ENCODE measurements at regions not wholly inside any gene's neighbourhood (a gene's known extent, or its start where the extent isn't known, plus 50 kb on each side); places are given as distances from the start of the nearest gene placed in this dataset.

GRCh38 chr2:125837128-125837527, 818.8 kb upstream of the GYPC start:
- TF ChIP-seq CTCF (IDR thresholded peaks at IDR 0.05; ENCODE audit: unreplicated experiment) = no peak
- Mint-ChIP-seq H3K4me3 (no peak overlapping the region), H3K27me3 (ENCODE audit: low read depth) (no peaks in the 10 kb centered on the region), H3K36me3 (no peaks in the 10 kb centered on the region), H3K27ac (no peak overlapping the region), H3K4me1 (no peaks in the 10 kb centered on the region), H3K9me3 (peaks cover 3% of the 10 kb centered on the region)
- DNase-seq (ENCODE audit: low spot score in 2 of 2, unreplicated experiment in 2 of 2) = no peak

- Mint-ChIP-seq H3K4me3 (no peak overlapping the region), H3K36me3 (no peaks in the 10 kb centered on the region), H3K9me3 (peaks cover 3% of the 10 kb centered on the region), H3K27me3 (ENCODE audit: low read depth) (no peaks in the 10 kb centered on the region), H3K27ac (no peak overlapping the region), H3K4me1 (no peaks in the 10 kb centered on the region)
- no peak for TF ChIP-seq CTCF (IDR thresholded peaks at IDR 0.05; ENCODE audit: unreplicated experiment)
- no peak for DNase-seq (ENCODE audit: low spot score in 2 of 2, unreplicated experiment in 2 of 2)
Measured at GRCh38 chr2:125837611-125838010, 818.3 kb upstream of the GYPC start.

GRCh38 chr2:125839945-125840344, 816.0 kb upstream of the GYPC start:
- Mint-ChIP-seq H3K4me1 (no peaks in the 10 kb centered on the region), H3K27me3 (ENCODE audit: low read depth) (no peaks in the 10 kb centered on the region), H3K36me3 (no peaks in the 10 kb centered on the region), H3K9me3 (no peaks in the 10 kb centered on the region), H3K27ac (no peak overlapping the region), H3K4me3 (no peak overlapping the region)
- no peak for TF ChIP-seq CTCF (IDR thresholded peaks at IDR 0.05; ENCODE audit: unreplicated experiment)
- no peak for DNase-seq (ENCODE audit: low spot score in 2 of 2, unreplicated experiment in 2 of 2)

GRCh38 chr2:125842041-125842440, 813.9 kb upstream of the GYPC start:
- no peak for TF ChIP-seq CTCF (IDR thresholded peaks at IDR 0.05; ENCODE audit: unreplicated experiment)
- Mint-ChIP-seq H3K4me3 (no peak overlapping the region), H3K9me3 (peaks cover 10% of the 10 kb centered on the region), H3K27ac (no peak overlapping the region), H3K36me3 (no peaks in the 10 kb centered on the region), H3K27me3 (ENCODE audit: low read depth) (no peaks in the 10 kb centered on the region), H3K4me1 (no peaks in the 10 kb centered on the region)
- DNase-seq (ENCODE audit: low spot score in 2 of 2, unreplicated experiment in 2 of 2) = no peak

- no peak for TF ChIP-seq CTCF (IDR thresholded peaks at IDR 0.05; ENCODE audit: unreplicated experiment)
- no peaks in the 10 kb centered on the region for H3K36me3 Mint-ChIP-seq
- no peak overlapping the region for H3K27ac Mint-ChIP-seq
Measured at GRCh38 chr2:125850541-125850940, 805.4 kb upstream of the GYPC start.

GRCh38 chr2:125852364-125852763, 803.6 kb upstream of the GYPC start:
- Mint-ChIP-seq H3K4me1 (no peaks in the 10 kb centered on the region), H3K27ac (no peak overlapping the region), H3K36me3 (no peaks in the 10 kb centered on the region), H3K27me3 (ENCODE audit: low read depth) (no peaks in the 10 kb centered on the region), H3K9me3 (peaks cover 8% of the 10 kb centered on the region), H3K4me3 (no peak overlapping the region)
- TF ChIP-seq CTCF (IDR thresholded peaks at IDR 0.05; ENCODE audit: unreplicated experiment) = no peak
- DNase-seq (ENCODE audit: low spot score in 2 of 2, unreplicated experiment in 2 of 2) = no peak

More at GRCh38 chr2:125850541-125850940, 805.4 kb upstream of the GYPC start:
- no peaks in the 10 kb centered on the region for H3K27me3 Mint-ChIP-seq (ENCODE audit: low read depth)
- no peak overlapping the region for H3K4me3 Mint-ChIP-seq
- no peaks in the 10 kb centered on the region for H3K4me1 Mint-ChIP-seq
- H3K9me3 Mint-ChIP-seq = peaks cover 20% of the 10 kb centered on the region
- DNase-seq (ENCODE audit: low spot score in 2 of 2, unreplicated experiment in 2 of 2) = no peak
